Peyer's patch (tissue), 4 donors: ENCODE measurements at regions not wholly inside any gene's neighbourhood (a gene's known extent, or its start where the extent isn't known, plus 50 kb on each side); places are given as distances from the start of the nearest gene placed in this dataset.

Experiments
- DNase-seq, 3 donors: peaks; one replicate each; pipeline ENCODE4 v3.0.0-alpha.2; 2017 to 2019
- H3K27ac ChIP-seq, 4 donors: fragments of 200-600 bp; sonication (generic); one replicate each; pipeline ENCODE4 v1.5.1; 2016 to 2019
- H3K27me3 ChIP-seq, 2 donors: fragments of 200-600 bp; sonication (generic); one replicate each; pipeline ENCODE4 v1.5.1; 2019
- H3K36me3 ChIP-seq, 3 donors: fragments of 200-600 bp; sonication (generic); one replicate each; pipeline ENCODE4 v1.5.1; 2016 to 2019
- H3K4me1 ChIP-seq, 4 donors: fragments of 200-600 bp; sonication (generic); one replicate each; pipeline ENCODE4 v1.5.1; 2016 to 2019
- H3K4me3 ChIP-seq, 4 donors: fragments of 200-600 bp; sonication (generic); 1 replicate in 3 of 4; 2 replicates in 1 of 4; pipeline ENCODE4 v1.5.1; 2016 to 2019; ENCODE audit warnings: mild to moderate bottlenecking in 1 of 4
- H3K9me3 ChIP-seq, 4 donors: fragments of 200-600 bp; sonication (generic); one replicate each; pipeline ENCODE4 v1.5.1; 2016 to 2019; ENCODE audit warnings: mild to moderate bottlenecking in 1 of 4
- POLR2A ChIP-seq, 2 donors: fragments of 450-650 bp; IDR thresholded peaks; one replicate each; pipeline ENCODE4 v1.5.1; 2017; ENCODE audit warnings: antibody characterized with exemption in 2 of 2, mild to moderate bottlenecking in 2 of 2, moderate library complexity in 2 of 2
- TF ChIP-seq, protein P1 (sequence below), 6 experiments: fragments of 450-650 bp in 4 of 6; fragments of 200-600 bp in 2 of 6; sonication (generic) in 1 of 6; IDR thresholded peaks; one replicate each; pipeline ENCODE4 v1.5.1; 2017 to 2019; ENCODE audit warnings: antibody characterized with exemption in 6 of 6, mild to moderate bottlenecking in 3 of 6, moderate library complexity in 1 of 6

DNA sequence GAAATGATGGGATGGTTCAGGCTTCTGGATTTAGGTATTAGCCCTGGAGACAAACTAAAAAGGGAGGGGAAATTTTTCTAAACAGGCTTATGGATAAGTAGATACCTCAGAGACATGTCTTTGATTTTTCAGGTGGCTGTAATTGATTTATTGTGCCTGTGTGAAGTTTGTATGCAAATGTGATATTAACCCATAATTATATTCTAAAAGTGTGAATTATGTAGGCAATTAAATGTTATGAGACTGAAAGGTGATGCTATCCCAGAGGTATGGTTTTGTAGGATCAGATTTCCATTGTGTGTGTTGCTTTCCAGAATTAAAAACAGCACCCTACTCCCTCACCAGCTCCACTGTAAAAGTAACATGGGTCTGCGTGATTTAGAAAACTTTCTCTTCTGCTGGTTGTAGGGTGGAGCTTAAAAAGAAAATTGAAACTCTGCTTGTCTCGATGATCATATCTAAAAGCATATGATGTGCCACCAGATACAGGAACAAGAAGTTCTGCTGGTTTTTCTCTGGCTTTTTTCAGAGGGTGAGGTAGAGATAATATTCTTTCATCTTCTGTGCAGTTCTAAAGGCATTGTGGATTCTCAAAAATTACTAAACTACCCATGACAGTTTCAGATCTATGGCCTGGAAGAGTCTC lies 71.8 kb upstream of the TAF11L2 start:
- Histone ChIP-seq H3K36me3 (no peaks in the 10 kb centered on the region), H3K4me3 (no peak overlapping the region)

DNA sequence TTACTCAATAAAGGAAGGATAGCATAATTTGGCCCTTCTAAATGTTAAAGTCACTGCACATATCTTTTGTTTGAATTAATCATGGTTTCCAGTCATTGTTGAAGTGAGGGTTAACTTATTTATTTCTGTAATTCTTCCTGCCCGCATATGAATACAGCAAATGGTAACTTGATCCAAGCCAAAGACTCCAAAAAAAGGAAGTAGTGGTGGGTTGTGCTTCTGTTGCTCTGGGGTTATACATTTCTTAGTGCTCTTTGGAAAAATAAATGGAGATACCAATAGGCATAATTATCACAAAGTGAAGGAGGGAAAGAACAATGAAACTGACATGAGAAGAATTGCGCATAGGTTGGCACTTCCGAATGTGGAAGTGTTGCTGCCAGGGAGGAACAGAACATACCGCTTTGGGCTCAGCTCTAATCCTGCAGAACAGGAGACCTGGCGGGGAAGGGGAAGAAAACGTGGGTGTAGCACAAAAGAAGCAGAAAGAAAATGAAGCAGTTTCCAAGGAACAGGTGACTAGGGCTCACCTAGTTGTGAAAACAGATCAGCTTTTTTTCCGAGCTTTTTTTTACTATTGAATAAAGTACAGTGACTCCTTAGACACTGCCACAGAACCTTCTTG lies 69.7 kb upstream of the TAF11L2 start:
- TF ChIP-seq, protein P1, sequence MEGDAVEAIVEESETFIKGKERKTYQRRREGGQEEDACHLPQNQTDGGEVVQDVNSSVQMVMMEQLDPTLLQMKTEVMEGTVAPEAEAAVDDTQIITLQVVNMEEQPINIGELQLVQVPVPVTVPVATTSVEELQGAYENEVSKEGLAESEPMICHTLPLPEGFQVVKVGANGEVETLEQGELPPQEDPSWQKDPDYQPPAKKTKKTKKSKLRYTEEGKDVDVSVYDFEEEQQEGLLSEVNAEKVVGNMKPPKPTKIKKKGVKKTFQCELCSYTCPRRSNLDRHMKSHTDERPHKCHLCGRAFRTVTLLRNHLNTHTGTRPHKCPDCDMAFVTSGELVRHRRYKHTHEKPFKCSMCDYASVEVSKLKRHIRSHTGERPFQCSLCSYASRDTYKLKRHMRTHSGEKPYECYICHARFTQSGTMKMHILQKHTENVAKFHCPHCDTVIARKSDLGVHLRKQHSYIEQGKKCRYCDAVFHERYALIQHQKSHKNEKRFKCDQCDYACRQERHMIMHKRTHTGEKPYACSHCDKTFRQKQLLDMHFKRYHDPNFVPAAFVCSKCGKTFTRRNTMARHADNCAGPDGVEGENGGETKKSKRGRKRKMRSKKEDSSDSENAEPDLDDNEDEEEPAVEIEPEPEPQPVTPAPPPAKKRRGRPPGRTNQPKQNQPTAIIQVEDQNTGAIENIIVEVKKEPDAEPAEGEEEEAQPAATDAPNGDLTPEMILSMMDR (IDR thresholded peaks at IDR 0.05), result no peak
- no peak for TF ChIP-seq POLR2A (IDR thresholded peaks at IDR 0.05)
- Histone ChIP-seq H3K4me3 (no peak overlapping the region), H3K27ac (no peak overlapping the region), H3K36me3 (no peaks in the 10 kb centered on the region), H3K27me3 (no peaks in the 10 kb centered on the region), H3K4me1 (no peaks in the 10 kb centered on the region), H3K9me3 (no peaks in the 10 kb centered on the region)
- DNase-seq, result no peak

More for the DNA sequence above, 71.8 kb upstream of the TAF11L2 start:
- Histone ChIP-seq H3K27ac (no peak overlapping the region), H3K27me3 (no peaks in the 10 kb centered on the region), H3K4me1 (no peaks in the 10 kb centered on the region), H3K9me3 (no peaks in the 10 kb centered on the region)
- DNase-seq, result no peak
- no peak for TF ChIP-seq POLR2A (IDR thresholded peaks at IDR 0.05)
- TF ChIP-seq, protein P1 (IDR thresholded peaks at IDR 0.05), result no peak

DNA sequence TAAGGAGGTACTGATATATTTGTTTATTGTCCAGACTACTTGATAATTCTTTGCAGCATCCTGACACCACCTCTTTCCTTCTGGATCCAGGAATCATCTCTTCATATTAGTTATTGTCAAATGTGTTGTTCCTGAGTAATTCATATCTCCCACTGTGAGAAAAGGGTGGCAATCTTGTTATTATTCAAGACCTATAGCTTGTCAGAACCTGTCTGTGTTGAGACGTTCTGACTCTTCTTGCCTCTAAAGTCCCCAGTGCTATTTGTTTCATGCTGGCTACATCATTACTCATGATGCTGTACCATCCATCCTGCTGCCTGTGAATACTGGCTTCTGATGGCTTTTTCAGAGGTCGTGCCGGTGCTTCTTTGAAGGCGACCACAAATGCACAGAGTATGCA lies 68.7 kb upstream of the TAF11L2 start:
- no peaks in the 10 kb centered on the region for H3K9me3 ChIP-seq
- TF ChIP-seq, protein P1 (IDR thresholded peaks at IDR 0.05), result no peak
- no peak for TF ChIP-seq POLR2A (IDR thresholded peaks at IDR 0.05)
- DNase-seq, result no peak
- no peaks in the 10 kb centered on the region for H3K36me3 ChIP-seq
- no peaks in the 10 kb centered on the region for H3K4me1 ChIP-seq
- no peak overlapping the region for H3K4me3 ChIP-seq
- H3K27me3 ChIP-seq, result no peaks in the 10 kb centered on the region
- no peak overlapping the region for H3K27ac ChIP-seq

DNA sequence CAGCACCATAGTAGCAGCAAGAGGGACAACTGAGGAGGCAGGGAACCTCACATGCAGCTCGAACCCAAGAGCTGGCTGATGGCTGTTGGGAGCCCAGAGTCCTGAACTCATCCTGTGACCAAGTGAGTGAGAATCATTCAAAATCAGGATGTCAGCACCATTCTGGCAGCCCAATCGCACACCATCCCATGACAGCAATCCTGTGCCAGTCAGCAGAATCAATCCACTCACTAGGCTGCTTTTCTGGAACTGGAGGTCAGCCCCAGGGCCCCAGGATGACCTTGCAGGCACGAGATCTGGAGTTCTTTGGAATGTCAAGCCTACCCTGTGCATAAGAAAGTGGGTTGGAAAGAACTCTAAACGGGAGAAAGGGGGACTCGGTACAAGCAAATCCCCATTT lies 67.8 kb upstream of the TAF11L2 start:
- Histone ChIP-seq H3K36me3 (no peaks in the 10 kb centered on the region), H3K27ac (no peak overlapping the region), H3K4me3 (no peak overlapping the region), H3K27me3 (no peaks in the 10 kb centered on the region), H3K9me3 (no peaks in the 10 kb centered on the region), H3K4me1 (no peaks in the 10 kb centered on the region)
- no peak for DNase-seq
- TF ChIP-seq POLR2A (IDR thresholded peaks at IDR 0.05), result no peak
- TF ChIP-seq, protein P1 (IDR thresholded peaks at IDR 0.05), result no peak

DNA sequence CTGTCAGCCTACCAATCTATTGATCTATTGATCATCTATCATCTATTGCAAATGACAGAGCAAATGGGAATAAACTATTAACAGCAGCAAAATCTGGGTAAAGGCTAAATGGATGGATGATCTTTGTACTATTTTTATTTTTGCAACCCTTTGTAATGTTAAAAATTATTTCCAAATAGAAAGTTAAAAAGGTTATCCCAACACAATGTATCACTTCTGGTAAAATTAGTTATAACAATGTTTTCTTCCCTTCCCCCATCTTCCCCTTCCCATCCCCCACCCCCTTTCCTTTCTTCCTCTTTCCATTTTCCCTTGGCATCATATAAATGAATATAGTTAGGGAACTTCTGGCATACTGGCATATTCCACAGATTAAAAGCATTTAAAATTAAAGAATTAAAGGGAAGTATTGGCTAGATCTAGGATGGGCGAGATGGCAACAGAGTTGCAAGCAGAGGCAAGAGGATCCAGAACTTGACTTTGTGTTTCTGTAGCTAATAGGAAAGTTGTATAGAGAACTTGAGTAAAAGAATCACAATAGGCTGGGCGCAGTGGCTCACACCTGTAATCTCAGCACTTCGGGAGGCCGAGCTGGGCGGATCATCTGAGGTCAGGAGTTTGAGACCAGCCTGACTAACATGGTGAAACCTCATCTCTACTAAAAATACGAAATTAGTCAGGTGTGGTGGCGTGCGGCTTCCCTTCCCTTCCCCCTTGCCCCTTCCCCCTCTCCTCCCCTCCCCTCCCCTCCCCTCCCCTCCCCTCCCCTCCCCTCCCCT lies 66.6 kb upstream of the TAF11L2 start:
- H3K9me3 ChIP-seq, result no peaks in the 10 kb centered on the region
- TF ChIP-seq POLR2A (IDR thresholded peaks at IDR 0.05), result no peak
- TF ChIP-seq, protein P1 (IDR thresholded peaks at IDR 0.05), result no peak
- no peak overlapping the region for H3K4me3 ChIP-seq

More for the DNA sequence above, 66.6 kb upstream of the TAF11L2 start:
- Histone ChIP-seq H3K4me1 (peaks cover 0 to 8% (median 0%) of the 10 kb centered on the region in 4 donors), H3K27ac (no peak overlapping the region), H3K27me3 (no peaks in the 10 kb centered on the region), H3K36me3 (no peaks in the 10 kb centered on the region)
- no peak for DNase-seq
